ENCODE measurements at regions not wholly inside any gene's neighbourhood (a gene's known extent, or its start where the extent isn't known, plus 50 kb on each side); places are given as distances from the start of the nearest gene placed in this dataset.

- Histone ChIP-seq H3K27ac (ENCODE audit: insufficient read depth, low read depth, low read length) (no peak overlapping the region), H3K9me1 (replicated peaks; ENCODE audit: control insufficient read depth, extremely low read depth, insufficient read depth, low read length) (no peaks in the 10 kb centered on the region), H3K4me2 (ENCODE audit: insufficient read depth, low read length) (no peak overlapping the region), H3K79me2 (ENCODE audit: control insufficient read depth, insufficient read depth, low read length) (no peaks in the 10 kb centered on the region), H3K4me3 (replicated peaks in 1 of 3; ENCODE audit: insufficient read depth in 1 of 3, low read depth in 1 of 3, low read length in 3 of 3) (no peak overlapping the region), H3K27me3 (ENCODE audit: control insufficient read depth in 2 of 2, insufficient read depth in 2 of 2, low read length in 2 of 2) (no peaks in the 10 kb centered on the region), H3K36me3 (ENCODE audit: control insufficient read depth in 2 of 2, extremely low read depth in 1 of 2, insufficient read depth in 2 of 2, low read length in 2 of 2) (no peaks in the 10 kb centered on the region), H3K9ac (replicated peaks; ENCODE audit: extremely low read depth, insufficient read depth, low read length) (no peak overlapping the region), H3K4me1 (ENCODE audit: control insufficient read depth, extremely low read depth, insufficient read depth, low read length) (no peaks in the 10 kb centered on the region), H3K9me3 (replicated peaks; ENCODE audit: control insufficient read depth, insufficient read depth, low read length) (no peaks in the 10 kb centered on the region), H4K20me1 (replicated peaks; ENCODE audit: control insufficient read depth, extremely low read depth, insufficient read depth, low read length) (no peaks in the 10 kb centered on the region), H2AFZ (ENCODE audit: low read depth, low read length) (no peak overlapping the region)
- dilution Hi-C loops (cut with MboI; ENCODE audit: extremely low pct_ligation_motif_present, low sequenced_read_pairs), result no loop called here
- DNase-seq (ENCODE audit: low read depth, low spot score) (no peak), FAIRE-seq (no peak)
- ChIA-PET POLR2A (no interaction called here), CTCF (no interaction called here)
- BruUV-seq (replicated peaks), result no TSS peak
- intact Hi-C loops (cut with micrococcal nuclease), result no loop called here
- TF ChIP-seq FOS (IDR thresholded peaks at IDR 0.05; ENCODE audit: borderline replicate concordance, insufficient read depth, low read length), result no peak
- no peak for TF ChIP-seq POLR2A (IDR thresholded peaks at IDR 0.05; ENCODE audit: low read depth, low read length)
- TF ChIP-seq JUN (IDR thresholded peaks at IDR 0.05; ENCODE audit: borderline replicate concordance, insufficient read depth, insufficient read length, low read depth), result no peak
- no peak for TF ChIP-seq MYC (IDR thresholded peaks at IDR 0.05; ENCODE audit: low read depth, low read length)
- TF ChIP-seq GATA2 (IDR thresholded peaks at IDR 0.05; ENCODE audit: insufficient read depth, insufficient read length, low read depth, low read length), result no peak
- no peak for TF ChIP-seq CTCF (IDR thresholded peaks at IDR 0.05; ENCODE audit: extremely low read depth in 1 of 2, insufficient read depth in 1 of 2, low read depth in 1 of 2, low read length in 2 of 2)
- no peak for TF ChIP-seq EZH2 (IDR thresholded peaks at IDR 0.05; ENCODE audit: borderline replicate concordance, low read depth, low read length, severe bottlenecking)
- no peak for TF ChIP-seq POLR2AphosphoS5 (IDR thresholded peaks at IDR 0.05; ENCODE audit: insufficient read depth, low read depth, low read length)
- no peak for TF ChIP-seq MAX (IDR thresholded peaks at IDR 0.05; ENCODE audit: insufficient read depth, insufficient read length)
These were observed 991.2 kb downstream of the UQCRFS1 start for GRCh38 chr19:28221736-28222135.

Data from endothelial cell of umbilical vein (primary cell).